Endothelial cell (in vitro differentiated cells): ENCODE measurements at regions not wholly inside any gene's neighbourhood (a gene's known extent, or its start where the extent isn't known, plus 50 kb on each side); places are given as distances from the start of the nearest gene placed in this dataset.

ENCODE experiments used
- DNase-seq: peaks from one replicate; pipeline ENCODE4 v3.0.0; 2021; ENCODE audit warnings: low spot score
- H3K27ac Mint-ChIP-seq: one replicate; pipeline ENCODE4 v1.8.0; 2021; ENCODE audit warnings: mixed read lengths, inconsistent platforms; ENCODE audit not compliant: unreplicated experiment
- H3K27me3 Mint-ChIP-seq: one replicate; pipeline ENCODE4 v1.8.0; 2021; ENCODE audit warnings: mild to moderate bottlenecking, moderate library complexity, mixed read lengths, inconsistent platforms; ENCODE audit not compliant: unreplicated experiment
- H3K36me3 Mint-ChIP-seq: one replicate; pipeline ENCODE4 v1.8.0; 2021; ENCODE audit warnings: mild to moderate bottlenecking, low read depth, mixed read lengths, inconsistent platforms; ENCODE audit not compliant: unreplicated experiment
- H3K4me1 Mint-ChIP-seq: one replicate; pipeline ENCODE4 v1.8.0; 2021; ENCODE audit warnings: mild to moderate bottlenecking, mixed read lengths, inconsistent platforms; ENCODE audit not compliant: unreplicated experiment
- H3K4me3 Mint-ChIP-seq: one replicate; pipeline ENCODE4 v1.8.0; 2021; ENCODE audit warnings: mild to moderate bottlenecking, mixed read lengths, inconsistent platforms; ENCODE audit not compliant: unreplicated experiment
- H3K9me3 Mint-ChIP-seq: one replicate; pipeline ENCODE4 v1.8.0; 2021; ENCODE audit warnings: mixed read lengths, inconsistent platforms; ENCODE audit not compliant: unreplicated experiment
- TF ChIP-seq, protein P1 (sequence below): fragments of 200-600 bp; sonication (generic); IDR thresholded peaks from one replicate; pipeline ENCODE4 v1.5.0; 2021; ENCODE audit warnings: antibody characterized with exemption; ENCODE audit not compliant: unreplicated experiment

DNA sequence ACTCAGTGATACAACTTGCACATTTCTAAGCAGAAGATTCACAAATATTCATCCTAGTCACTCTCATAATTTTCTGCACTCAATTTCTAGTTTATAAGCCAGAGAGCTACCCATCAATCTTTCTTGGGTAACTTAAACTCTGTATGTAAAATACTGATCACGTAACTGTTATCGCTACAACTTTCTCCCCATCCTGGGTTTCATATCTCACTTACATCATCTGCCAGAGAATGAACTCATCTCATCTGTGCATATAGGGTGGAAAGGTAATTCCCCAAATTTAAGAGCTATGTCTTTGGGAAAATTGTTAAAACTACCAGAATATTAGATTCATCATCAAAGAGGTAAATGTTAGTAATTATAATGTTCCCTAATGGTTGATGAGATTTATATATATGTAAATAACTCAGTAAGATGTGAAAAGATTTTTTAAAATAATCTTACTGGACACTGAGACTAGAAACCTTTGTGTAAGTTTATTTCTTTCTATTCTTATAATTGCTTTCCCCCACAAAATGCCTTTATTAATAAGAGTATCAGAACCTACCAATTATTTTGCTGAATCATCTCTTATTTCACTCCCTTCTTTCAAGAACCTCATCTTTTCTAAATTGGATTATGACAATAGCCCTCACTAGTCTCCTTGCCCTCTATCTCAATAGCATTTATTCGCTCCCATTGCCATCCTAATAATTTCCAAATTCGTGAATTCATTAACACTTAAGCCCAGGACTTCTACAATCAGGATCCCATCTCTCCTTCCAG is 729.0 kb downstream of the EPHA4 start:
- Mint-ChIP-seq H3K4me3 (no peak overlapping the region), H3K27ac (no peak overlapping the region)

DNA sequence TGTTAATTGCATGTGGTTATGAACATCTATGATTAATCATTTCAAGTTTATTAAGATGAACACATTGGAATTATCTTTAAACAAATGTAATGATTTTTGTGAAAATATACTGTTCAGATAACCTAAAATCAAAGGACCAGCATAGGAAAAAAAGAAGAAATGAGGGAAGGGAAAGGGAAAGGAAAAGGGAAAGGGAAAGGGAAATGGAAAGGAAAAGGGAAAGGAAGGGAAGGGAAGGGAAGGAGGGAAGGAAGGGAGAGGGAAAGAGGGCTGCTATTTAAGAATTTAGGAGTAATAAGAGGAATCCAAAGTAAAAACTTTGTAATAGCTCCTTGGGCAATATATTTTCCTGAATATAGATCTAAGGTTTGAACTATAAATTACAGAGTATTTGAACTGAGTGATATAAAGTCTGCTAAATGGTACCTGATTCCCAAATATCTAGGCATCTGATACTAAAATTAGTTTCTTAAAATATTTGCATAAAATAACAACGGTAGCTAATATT is 726.3 kb downstream of the EPHA4 start:
- no peaks in the 10 kb centered on the region for H3K4me1 Mint-ChIP-seq
- H3K27ac Mint-ChIP-seq = no peak overlapping the region
- TF ChIP-seq, protein P1, sequence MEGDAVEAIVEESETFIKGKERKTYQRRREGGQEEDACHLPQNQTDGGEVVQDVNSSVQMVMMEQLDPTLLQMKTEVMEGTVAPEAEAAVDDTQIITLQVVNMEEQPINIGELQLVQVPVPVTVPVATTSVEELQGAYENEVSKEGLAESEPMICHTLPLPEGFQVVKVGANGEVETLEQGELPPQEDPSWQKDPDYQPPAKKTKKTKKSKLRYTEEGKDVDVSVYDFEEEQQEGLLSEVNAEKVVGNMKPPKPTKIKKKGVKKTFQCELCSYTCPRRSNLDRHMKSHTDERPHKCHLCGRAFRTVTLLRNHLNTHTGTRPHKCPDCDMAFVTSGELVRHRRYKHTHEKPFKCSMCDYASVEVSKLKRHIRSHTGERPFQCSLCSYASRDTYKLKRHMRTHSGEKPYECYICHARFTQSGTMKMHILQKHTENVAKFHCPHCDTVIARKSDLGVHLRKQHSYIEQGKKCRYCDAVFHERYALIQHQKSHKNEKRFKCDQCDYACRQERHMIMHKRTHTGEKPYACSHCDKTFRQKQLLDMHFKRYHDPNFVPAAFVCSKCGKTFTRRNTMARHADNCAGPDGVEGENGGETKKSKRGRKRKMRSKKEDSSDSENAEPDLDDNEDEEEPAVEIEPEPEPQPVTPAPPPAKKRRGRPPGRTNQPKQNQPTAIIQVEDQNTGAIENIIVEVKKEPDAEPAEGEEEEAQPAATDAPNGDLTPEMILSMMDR = no peak
- peaks cover 5% of the 10 kb centered on the region for H3K36me3 Mint-ChIP-seq
- no peaks in the 10 kb centered on the region for H3K27me3 Mint-ChIP-seq
- H3K4me3 Mint-ChIP-seq = no peak overlapping the region
- DNase-seq = no peak
- peaks cover 4% of the 10 kb centered on the region for H3K9me3 Mint-ChIP-seq

More for the DNA sequence above, 729.0 kb downstream of the EPHA4 start:
- no peaks in the 10 kb centered on the region for H3K36me3 Mint-ChIP-seq
- no peaks in the 10 kb centered on the region for H3K27me3 Mint-ChIP-seq
- TF ChIP-seq, protein P1 = no peak
- no peak for DNase-seq
- H3K9me3 Mint-ChIP-seq = no peaks in the 10 kb centered on the region
- H3K4me1 Mint-ChIP-seq = no peaks in the 10 kb centered on the region

DNA sequence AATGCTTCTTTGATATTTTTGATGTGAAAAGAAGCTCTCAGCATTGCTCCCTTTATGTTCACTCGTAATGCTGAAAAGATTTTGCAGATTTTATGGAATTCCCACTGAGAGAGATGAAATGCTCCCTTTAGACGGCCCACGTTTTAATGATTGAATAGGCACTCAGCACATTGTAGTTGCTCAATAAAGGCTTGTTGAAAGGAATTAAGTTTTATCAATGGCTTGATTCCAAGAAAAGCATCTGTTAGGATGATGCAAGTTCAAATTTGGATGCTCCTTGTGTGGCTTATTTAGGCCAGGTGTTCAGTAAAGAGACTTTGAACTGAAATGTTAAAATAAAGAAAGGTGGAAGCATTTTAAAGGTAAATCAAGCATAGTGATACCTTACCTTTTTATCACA is 725.1 kb downstream of the EPHA4 start:
- H3K27ac Mint-ChIP-seq = no peak overlapping the region
- H3K4me3 Mint-ChIP-seq = no peak overlapping the region
- TF ChIP-seq, protein P1 = no peak
- no peak for DNase-seq
- H3K27me3 Mint-ChIP-seq = no peaks in the 10 kb centered on the region
- H3K9me3 Mint-ChIP-seq = peaks cover 4% of the 10 kb centered on the region
- H3K36me3 Mint-ChIP-seq = peaks cover 5% of the 10 kb centered on the region
- H3K4me1 Mint-ChIP-seq = no peaks in the 10 kb centered on the region

DNA sequence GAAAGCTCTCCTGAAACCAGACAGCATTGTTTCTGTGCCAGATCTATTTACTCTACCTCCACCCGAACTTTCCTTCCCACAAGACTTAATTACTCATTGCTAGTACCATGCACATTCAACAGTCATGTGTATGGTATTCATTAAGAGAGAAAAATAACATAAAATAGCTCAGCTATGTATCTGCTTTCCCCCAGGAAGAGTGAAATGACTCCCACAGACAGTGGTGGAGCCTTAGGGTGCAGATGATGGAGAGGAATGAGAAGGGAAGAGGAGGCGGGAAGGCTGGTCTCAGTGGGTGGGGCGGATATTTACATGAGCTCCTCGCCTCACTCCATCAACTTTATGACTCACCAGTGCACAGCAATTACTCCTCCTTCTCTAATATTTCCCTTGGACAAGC is 724.5 kb downstream of the EPHA4 start:
- no peak overlapping the region for H3K27ac Mint-ChIP-seq
- H3K36me3 Mint-ChIP-seq = peaks cover 5% of the 10 kb centered on the region
- peaks cover 4% of the 10 kb centered on the region for H3K9me3 Mint-ChIP-seq
- H3K4me1 Mint-ChIP-seq = no peaks in the 10 kb centered on the region
- TF ChIP-seq, protein P1 = no peak
- no peak overlapping the region for H3K4me3 Mint-ChIP-seq
- no peaks in the 10 kb centered on the region for H3K27me3 Mint-ChIP-seq
- no peak for DNase-seq

DNA sequence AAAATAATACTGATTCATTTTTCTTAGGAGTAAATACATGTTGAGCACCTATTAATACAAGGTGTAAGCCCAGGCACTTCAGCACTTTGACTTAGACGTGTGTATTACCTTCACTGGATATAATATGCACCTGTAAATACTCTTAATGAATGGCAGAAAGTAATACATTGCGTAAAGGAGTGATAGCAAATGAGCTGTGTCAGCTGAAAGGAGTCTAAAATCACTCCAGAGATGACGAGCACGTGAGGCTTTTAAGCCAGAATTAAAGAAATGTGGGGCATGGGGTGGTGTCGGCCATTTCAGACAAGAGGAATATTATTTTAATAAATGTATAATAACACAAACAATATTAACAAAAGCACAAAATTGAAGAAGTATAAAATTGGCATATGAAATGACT is 722.7 kb downstream of the EPHA4 start:
- no peak overlapping the region for H3K4me3 Mint-ChIP-seq
- no peaks in the 10 kb centered on the region for H3K4me1 Mint-ChIP-seq
- peaks cover 4% of the 10 kb centered on the region for H3K9me3 Mint-ChIP-seq
- no peak for DNase-seq
- no peak overlapping the region for H3K27ac Mint-ChIP-seq
- TF ChIP-seq, protein P1 = no peak
- H3K27me3 Mint-ChIP-seq = no peaks in the 10 kb centered on the region
- H3K36me3 Mint-ChIP-seq = peaks cover 5% of the 10 kb centered on the region
